Lung (tissue), 11 donors: ENCODE measurements at regions not wholly inside any gene's neighbourhood (a gene's known extent, or its start where the extent isn't known, plus 50 kb on each side); places are given as distances from the start of the nearest gene placed in this dataset.

ENCODE experiments used
- ATAC-seq: fragments of 200-7000 bp; cut with Tn5 transposase; one replicate; pipeline ENCODE4 v1.9.1; 2020; ENCODE audit warnings: moderate number of reproducible peaks; ENCODE audit not compliant: insufficient read depth, low FRiP score
- DNase-seq, 3 donors: peaks; one replicate each; pipeline ENCODE4 v3.0.0-alpha.2; 2013 to 2017
- H3K27ac ChIP-seq, 2 donors: one replicate each; pipeline ENCODE4 v1.5.1; 2013; ENCODE audit warnings: mild to moderate bottlenecking in 2 of 2, moderate library complexity in 2 of 2, control low read depth in 1 of 2, inconsistent platforms in 1 of 2, low read depth in 1 of 2, low read length in 1 of 2
- H3K27me3 ChIP-seq, 3 donors: one replicate each; pipeline ENCODE4 v1.5.1; 2013; ENCODE audit warnings: low read length in 2 of 3; ENCODE audit not compliant: control insufficient read depth in 3 of 3, insufficient read depth in 3 of 3
- H3K36me3 ChIP-seq, 4 donors: one replicate each; pipeline ENCODE4 v1.5.1; 2013; ENCODE audit warnings: low read length in 4 of 4, mild to moderate bottlenecking in 1 of 4, moderate library complexity in 1 of 4; ENCODE audit not compliant: control insufficient read depth in 4 of 4, insufficient read depth in 4 of 4
- H3K4me1 ChIP-seq, 5 donors: one replicate each; pipeline ENCODE4 v1.5.1; 2013; ENCODE audit warnings: low read length in 5 of 5, mild to moderate bottlenecking in 2 of 5, moderate library complexity in 1 of 5; ENCODE audit not compliant: control insufficient read depth in 5 of 5, insufficient read depth in 5 of 5
- H3K4me3 ChIP-seq: one replicate; pipeline ENCODE4 v1.5.1; 2013; ENCODE audit warnings: mild to moderate bottlenecking, control low read depth, moderate library complexity
- H3K9ac ChIP-seq, 2 donors: one replicate each; pipeline ENCODE4 v1.5.1; 2013; ENCODE audit warnings: low read length in 2 of 2, control low read depth in 1 of 2; ENCODE audit not compliant: insufficient read depth in 1 of 2
- H3K9me3 ChIP-seq, 4 donors: one replicate each; pipeline ENCODE4 v1.5.1; 2013; ENCODE audit warnings: low read length in 3 of 4, mild to moderate bottlenecking in 1 of 4, moderate library complexity in 1 of 4; ENCODE audit not compliant: control insufficient read depth in 4 of 4, insufficient read depth in 3 of 4
- WGBS, 2 donors: extraction: QIAGEN DNeasy Blood & Tissue Kit; methylation state at CpG; one replicate each; pipeline ENCODE4 v1.1.7; 2013; 5-methylcytosine and 5-hydroxymethylcytosine counted together
- TF ChIP-seq, protein P1 (sequence below): IDR thresholded peaks from 2 replicates; pipeline ENCODE4 v1.5.1; 2012; ENCODE audit warnings: mild to moderate bottlenecking; ENCODE audit errors: control extremely low read depth, extremely low read depth
- donor health status: control.
- donor health status: control.
- donor health status: Bipolar disorder and iron deficiency.
- donor health status: healthy.
- donor health status: DM: yes; HTN: yes; CAD: no.

DNA sequence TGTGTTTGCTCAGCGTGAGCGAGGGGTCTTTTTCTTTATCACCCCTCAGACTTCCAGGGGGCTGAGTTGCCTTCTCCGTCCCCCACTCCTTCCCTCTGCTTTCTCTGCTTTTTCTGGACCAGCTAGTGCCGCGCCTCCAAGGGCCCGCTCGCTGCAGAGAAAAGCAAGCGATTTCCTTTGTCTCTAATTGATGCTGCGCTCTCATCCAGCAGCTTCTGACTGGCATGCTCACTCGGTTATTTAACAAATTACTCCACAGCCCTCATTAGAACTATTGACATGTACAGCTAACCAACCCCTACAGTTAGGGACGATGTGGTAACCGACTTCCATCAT lies 288.0 kb downstream of the ELAVL2 start:
- 17 to 47% methylated on average over 12 of the region's 12 CpGs for WGBS, 2 donors
- Histone ChIP-seq H3K4me3 (no peak overlapping the region), H3K36me3 (no peaks in the 10 kb centered on the region), H3K27me3 (no peaks in the 10 kb centered on the region), H3K9ac (no peak overlapping the region), H3K27ac (no peak overlapping the region), H3K9me3 (no peaks in the 10 kb centered on the region), H3K4me1 (peaks cover 0 to 18% (median 0%) of the 10 kb centered on the region in 5 donors)
- no peak for ATAC-seq
- DNase-seq: no peak
- TF ChIP-seq, protein P1, sequence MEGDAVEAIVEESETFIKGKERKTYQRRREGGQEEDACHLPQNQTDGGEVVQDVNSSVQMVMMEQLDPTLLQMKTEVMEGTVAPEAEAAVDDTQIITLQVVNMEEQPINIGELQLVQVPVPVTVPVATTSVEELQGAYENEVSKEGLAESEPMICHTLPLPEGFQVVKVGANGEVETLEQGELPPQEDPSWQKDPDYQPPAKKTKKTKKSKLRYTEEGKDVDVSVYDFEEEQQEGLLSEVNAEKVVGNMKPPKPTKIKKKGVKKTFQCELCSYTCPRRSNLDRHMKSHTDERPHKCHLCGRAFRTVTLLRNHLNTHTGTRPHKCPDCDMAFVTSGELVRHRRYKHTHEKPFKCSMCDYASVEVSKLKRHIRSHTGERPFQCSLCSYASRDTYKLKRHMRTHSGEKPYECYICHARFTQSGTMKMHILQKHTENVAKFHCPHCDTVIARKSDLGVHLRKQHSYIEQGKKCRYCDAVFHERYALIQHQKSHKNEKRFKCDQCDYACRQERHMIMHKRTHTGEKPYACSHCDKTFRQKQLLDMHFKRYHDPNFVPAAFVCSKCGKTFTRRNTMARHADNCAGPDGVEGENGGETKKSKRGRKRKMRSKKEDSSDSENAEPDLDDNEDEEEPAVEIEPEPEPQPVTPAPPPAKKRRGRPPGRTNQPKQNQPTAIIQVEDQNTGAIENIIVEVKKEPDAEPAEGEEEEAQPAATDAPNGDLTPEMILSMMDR: no peak

DNA sequence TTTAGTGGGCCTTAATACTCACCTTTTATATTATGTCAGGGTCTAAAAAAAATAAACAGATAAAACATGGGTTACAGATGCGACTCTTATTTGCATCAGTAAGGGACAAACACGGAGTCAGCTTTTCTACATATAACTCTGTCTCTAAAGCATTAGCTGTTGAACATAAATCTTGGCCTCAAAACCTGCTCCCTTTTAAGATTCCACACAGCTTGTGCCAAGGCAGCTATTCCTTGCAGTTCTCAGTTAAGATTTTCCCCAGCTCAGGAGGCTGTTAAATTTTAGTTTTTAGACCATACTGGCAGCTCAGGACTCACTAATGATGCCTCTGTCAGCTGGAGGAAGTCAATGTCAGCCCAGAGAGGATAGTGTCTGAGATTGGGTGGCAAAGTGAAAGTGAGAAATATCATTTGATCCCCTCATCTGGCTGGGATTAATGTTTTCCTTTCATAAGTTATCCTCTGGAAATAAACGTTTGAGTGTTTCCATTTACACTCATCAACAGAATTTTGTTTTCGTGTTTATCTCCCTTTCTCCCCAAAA lies 287.5 kb downstream of the ELAVL2 start:
- 58 to 61% methylated on average over 4 of the region's 4 CpGs for WGBS, 2 donors
- ATAC-seq (no peak), DNase-seq (no peak)
- Histone ChIP-seq H3K4me1 (peaks cover 0 to 18% (median 0%) of the 10 kb centered on the region in 5 donors), H3K9me3 (no peaks in the 10 kb centered on the region), H3K27ac (no peak overlapping the region), H3K27me3 (no peaks in the 10 kb centered on the region), H3K4me3 (no peak overlapping the region), H3K9ac (no peak overlapping the region), H3K36me3 (no peaks in the 10 kb centered on the region)
- TF ChIP-seq, protein P1: no peak

DNA sequence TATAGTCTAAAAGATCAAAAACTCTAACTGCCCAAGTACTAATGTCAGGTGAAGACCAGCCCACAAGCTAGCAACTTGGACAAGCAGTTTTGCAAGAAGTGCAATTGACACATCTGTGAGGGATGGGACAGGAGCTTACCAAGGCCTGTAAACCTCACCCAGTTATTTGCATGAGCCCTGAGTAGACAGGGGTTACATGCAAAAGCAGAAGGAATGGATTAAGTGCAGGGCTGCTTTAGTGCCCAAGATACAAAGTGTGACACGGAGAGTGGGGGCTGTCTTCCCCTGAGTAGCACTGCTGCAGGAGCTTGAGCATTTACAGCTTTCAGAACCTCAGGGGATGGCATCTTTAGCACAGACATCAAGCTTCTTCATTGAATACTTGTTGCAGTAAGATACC lies 286.7 kb downstream of the ELAVL2 start:
- no peak for DNase-seq
- ATAC-seq: no peak
- Histone ChIP-seq H3K4me1 (peaks cover 0 to 18% (median 0%) of the 10 kb centered on the region in 5 donors), H3K9me3 (no peaks in the 10 kb centered on the region), H3K27ac (no peak overlapping the region), H3K27me3 (no peaks in the 10 kb centered on the region), H3K9ac (no peak overlapping the region), H3K36me3 (no peaks in the 10 kb centered on the region), H3K4me3 (no peak overlapping the region)
- 57 to 59% methylated on average over 1 of the region's 1 CpG for WGBS, 2 donors
- TF ChIP-seq, protein P1: no peak

DNA sequence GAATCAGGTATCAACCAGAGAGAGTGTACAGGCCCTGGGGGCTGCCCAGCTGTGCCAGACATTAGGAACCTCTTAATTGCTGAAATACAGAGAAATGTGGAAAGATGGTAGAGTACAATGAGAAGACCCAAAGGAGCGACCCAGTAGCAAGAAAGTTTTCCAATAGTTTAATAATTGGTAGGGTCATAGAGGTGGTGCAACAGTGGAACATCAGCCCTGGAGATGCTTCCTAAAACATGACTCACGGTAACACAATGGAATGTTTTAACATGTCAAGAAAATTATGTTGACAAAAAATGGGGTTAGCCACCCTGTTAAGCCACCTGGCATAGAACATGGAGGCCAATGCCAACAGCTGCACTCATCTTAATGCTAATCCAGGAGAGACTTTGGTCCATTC lies 284.1 kb downstream of the ELAVL2 start:
- WGBS, 2 donors: 81 to 88% methylated on average over 2 of the region's 2 CpGs
- Histone ChIP-seq H3K9ac (no peak overlapping the region), H3K4me1 (peaks cover 0 to 17% (median 0%) of the 10 kb centered on the region in 5 donors), H3K36me3 (no peaks in the 10 kb centered on the region), H3K4me3 (no peak overlapping the region), H3K27me3 (no peaks in the 10 kb centered on the region), H3K27ac (no peak overlapping the region), H3K9me3 (peaks cover 0 to 2% (median 0%) of the 10 kb centered on the region in 4 donors)
- ATAC-seq (no peak), DNase-seq (no peak)
- TF ChIP-seq, protein P1: no peak
